AG08395 (cell line): ENCODE measurements at regions not wholly inside any gene's neighbourhood (a gene's known extent, or its start where the extent isn't known, plus 50 kb on each side); places are given as distances from the start of the nearest gene placed in this dataset.
"Not testable (repeated sequence)": the region's sequence is repeated elsewhere in the genome, so short reads cannot be mapped to it uniquely, and the experiment has no call there.

ENCODE experiments used
- DNase-seq: peaks from one replicate; pipeline ENCODE4 v3.0.0; 2012; ENCODE audit warnings: mixed read lengths, low spot score

DNA sequence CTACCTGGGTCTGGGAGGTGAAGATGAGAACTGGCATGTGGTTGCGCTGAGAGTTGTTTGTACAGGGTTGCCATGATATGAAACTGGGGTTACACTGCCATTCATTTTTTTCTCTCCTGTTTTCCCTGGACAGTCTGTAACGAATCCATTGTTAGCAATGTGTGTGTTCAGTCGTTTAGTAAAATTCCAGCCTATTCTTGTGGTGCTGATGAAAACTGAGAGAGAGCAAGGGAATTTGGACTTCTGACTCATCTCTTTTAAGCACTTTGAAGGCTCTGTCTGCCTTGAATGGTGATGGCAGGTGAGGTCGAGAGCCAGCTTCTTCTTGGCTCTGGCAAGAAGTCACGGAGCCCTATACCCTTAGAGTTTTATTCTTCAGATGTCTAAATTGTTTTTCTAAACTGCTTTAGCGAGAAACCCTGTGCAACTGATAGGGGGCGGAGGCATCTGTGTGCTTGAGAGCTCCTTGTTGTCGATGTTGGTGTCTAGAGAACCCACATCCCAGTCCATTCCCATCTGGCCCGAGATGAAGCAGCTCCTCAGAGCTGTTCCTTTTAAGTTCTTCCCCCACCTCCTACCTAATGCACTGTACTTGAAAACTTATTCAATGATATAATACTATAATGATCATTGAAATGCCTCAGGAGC is 204.4 kb downstream of the TMX1 start:
- DNase-seq = no peak

DNA sequence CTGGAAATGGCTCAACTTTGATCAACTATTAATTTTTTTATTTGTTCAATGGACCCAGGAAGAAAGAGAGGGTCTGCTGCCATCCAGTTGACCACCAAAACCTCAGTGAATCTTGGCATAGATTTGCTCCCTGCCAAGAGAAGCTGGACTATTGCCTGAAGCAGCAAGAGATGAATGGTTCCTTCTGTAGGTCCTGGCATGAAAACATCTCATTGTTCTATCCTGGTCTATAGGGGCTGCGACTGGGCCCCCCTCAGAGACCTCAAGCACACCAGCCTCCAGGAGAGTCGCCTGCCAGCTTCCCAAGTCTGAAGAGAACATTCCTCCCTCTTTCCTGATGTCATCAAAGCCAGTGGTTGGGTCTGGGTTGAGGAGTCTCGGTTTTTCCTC is 204.9 kb downstream of the TMX1 start:
- DNase-seq = no peak

GRCh38 chr14:51446771-51447170 is 204.9 kb upstream of the FRMD6 start:
- DNase-seq = no peak

DNA sequence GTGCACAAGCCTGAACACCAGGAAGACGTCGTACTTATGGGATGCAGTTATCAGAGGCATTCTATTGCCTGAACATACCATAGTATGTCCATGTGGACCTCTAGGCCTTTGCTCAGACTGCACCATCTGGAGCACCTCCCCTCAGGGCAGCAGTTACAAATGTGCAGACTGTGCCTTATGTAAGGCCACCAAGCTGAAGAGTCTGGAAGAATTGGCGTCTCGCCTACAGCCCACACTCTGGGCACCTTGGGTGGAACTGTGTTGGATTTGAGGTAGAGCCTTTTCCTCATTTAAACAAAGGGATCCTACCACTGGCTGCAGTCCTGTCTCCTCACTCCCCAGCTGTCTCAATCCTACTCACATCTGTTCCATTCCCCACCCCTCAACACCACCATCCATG is 204.3 kb upstream of the FRMD6 start:
- no peak for DNase-seq

GRCh38 chr14:51448831-51449670 is 202.7 kb upstream of the FRMD6 start:
- peak; percentile 88 for DNase-seq

DNA sequence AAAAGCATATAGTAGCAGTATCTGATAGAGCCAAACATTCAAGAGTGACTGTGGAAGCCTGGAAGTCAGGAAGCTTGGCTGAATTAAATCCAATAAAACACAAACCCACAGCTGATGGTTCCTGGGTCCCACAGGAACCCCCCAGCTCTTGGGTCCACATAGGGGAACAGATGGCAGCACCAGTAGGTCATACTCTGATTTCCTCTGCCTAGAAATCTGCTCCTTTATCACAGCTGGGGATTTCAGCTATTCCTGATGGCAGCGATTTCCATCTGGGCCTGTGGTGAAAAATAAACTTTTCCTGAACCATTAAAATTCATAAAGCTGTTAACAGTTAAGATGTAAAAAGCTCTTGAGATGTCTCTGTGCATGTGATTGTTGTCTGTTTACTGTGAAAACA is 202.0 kb upstream of the FRMD6 start:
- no peak for DNase-seq

- DNase-seq = no peak
These were observed 200.1 kb upstream of the FRMD6 start for GRCh38 chr14:51451561-51451960.

DNA sequence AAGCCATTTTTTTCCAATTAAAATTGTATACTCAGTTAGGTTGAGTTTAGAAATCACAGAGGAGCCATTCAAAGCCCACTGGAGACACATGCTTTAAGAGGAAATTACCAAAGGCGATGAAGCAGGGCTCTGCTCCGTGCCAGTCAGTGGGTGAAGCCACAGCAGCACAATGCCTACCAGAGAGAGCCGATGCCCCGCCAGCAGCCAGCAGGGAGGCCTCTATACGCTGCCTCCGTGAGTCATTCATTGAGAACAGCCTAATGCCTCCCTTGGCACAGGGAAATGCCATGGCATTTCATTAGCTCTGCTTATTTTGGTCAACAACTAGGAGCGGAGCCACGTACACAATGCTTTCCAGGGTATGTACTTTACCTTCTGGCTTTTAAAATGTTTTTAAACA is 197.8 kb upstream of the FRMD6 start:
- DNase-seq = no peak

GRCh38 chr14:51454351-51454750 is 197.4 kb upstream of the FRMD6 start:
- DNase-seq = no peak

DNA sequence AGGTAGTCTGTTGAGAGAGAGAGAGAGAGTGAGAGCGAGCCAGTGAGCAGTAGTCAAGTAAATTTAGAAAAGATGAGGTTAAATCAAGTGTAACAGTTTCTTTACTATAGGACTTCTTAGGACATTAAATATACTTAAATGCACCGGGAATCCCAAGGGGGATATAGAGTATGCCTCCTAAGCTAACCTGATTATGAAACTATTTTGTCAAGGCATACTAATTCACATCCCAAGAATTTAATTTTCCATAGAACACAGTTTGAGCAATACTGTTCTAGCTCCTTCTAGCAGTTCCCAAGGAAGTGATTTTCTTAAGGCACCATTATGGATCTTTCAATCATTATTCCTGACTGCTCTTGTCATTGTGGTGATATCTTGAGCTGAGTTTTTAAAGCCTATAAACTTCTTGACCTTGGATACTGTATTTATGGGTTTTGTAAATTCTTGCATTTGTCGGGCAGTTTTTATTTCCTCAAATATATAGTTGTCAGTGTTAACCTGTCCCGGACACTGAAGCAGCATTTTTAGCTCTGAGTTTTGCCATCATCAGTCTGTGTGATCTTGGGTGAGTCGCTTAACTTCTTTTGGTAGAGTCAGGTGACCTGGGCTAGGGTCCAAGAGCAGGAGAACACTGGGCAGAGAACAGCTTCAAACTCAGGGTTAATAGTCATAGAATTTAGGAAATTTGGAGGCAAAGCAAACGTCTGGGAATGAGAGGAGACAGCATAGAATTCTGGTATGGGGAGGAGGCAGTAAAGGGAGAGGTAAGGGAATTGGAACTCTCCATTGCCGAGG is 196.5 kb upstream of the FRMD6 start:
- DNase-seq = no peak

GRCh38 chr14:51457843-51458562 is 193.7 kb upstream of the FRMD6 start:
- no peak for DNase-seq

GRCh38 chr14:51458563-51458955 is 193.2 kb upstream of the FRMD6 start:
- peak; percentile 54 for DNase-seq

DNA sequence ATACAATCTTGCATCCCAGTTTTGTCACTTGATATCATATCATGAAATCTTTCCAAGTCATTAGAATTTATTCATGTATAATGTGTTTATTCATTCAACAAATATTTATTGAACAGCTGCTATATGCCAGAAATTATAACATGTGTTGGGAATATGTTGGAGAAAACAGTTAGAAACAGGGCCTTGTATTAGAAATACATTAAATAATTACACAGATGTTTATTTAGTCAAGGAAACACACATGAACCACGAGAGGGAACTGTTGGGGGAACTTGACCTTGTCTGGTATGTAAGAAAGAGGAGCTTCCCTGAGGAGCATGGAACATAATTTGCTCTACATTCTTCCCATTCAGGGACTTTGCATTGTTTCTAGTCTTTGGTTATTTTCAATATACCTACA is 191.7 kb upstream of the FRMD6 start:
- no peak for DNase-seq

DNA sequence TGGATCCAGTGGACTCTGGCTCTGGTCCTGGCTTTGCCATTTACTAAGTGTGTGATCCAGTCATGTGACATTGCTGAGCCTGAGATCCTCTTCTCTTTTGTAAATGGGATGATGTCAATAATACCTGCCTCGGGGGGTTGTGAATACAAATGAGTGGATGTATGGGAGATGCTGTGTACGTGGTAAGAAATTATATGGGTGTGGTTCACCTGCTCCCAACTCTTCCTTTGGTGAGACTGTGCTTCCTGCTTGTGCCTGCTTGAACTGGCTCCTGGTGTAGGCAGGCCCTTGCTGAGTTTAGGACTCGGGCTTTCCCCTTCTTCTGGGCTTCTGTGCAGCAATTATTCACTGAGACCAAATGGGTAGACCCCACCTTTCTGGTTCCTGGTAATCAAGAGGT is 189.5 kb upstream of the FRMD6 start:
- no peak for DNase-seq

- DNase-seq = no peak
These were observed 189.0 kb upstream of the FRMD6 start for GRCh38 chr14:51462706-51463105.

- DNase-seq = no peak
These were observed 188.2 kb upstream of the FRMD6 start for GRCh38 chr14:51463461-51463860.

- no peak for DNase-seq
These were observed 187.3 kb upstream of the FRMD6 start for GRCh38 chr14:51464411-51464810.

DNA sequence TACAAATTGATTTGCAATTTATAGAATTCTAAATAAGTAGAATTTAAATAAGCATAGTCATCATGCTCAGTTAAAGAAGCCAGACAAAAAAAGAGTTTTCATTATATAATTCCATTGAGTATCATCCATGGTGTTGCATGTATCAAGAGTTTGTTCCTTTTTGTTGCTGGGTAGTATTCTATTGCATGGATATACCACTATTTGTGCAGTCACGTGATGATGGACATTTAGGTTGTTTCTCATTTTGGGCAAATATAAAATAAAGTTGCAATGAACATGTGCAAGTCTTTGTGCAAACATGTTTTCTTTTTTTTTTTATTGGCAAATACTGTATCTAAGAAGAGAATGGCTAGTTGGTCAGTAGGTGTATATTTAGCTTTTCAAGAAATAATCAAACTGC is 186.2 kb upstream of the FRMD6 start:
- DNase-seq = no peak

- DNase-seq = not testable (repeated sequence)
These were observed 184.3 kb upstream of the FRMD6 start for GRCh38 chr14:51467392-51467791.

DNA sequence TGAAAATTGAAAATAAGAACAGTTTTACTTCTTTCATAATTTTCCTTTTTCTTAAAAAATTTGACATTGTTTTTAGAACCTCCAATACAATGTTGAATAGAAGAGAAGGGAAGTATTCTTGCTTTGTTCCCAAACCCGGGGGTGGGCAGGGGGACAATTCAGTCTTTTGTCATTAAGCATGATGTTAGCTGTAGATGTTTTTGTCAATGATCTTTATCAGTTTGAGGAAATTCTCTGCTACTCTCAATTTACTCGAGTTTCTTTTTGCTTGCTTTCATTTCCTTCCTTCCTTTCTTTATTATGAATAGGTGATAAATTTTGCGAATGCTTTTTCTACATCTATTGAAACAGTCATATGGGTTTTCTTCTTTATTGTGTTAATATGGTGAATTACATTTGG is 183.2 kb upstream of the FRMD6 start:
- DNase-seq = no peak

DNA sequence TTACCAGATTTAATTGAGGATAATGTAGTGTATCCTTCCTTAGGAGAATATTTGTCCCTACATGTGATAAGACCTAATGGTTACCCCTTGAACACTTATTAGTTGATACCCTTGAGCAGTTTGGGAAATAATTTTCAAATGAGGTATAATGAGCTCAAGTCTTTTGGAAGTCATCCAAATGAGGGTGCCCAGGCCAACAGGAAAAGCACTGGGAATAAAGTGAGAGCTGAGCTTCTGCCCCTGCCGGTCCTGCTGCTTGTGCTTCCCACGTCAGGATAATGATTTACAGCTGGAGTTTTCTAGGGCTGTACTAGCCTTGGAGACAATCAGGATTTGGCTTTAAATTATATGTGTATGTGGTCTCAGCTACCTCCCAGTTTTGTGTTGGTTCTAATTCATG is 178.8 kb upstream of the FRMD6 start:
- DNase-seq = no peak

DNA sequence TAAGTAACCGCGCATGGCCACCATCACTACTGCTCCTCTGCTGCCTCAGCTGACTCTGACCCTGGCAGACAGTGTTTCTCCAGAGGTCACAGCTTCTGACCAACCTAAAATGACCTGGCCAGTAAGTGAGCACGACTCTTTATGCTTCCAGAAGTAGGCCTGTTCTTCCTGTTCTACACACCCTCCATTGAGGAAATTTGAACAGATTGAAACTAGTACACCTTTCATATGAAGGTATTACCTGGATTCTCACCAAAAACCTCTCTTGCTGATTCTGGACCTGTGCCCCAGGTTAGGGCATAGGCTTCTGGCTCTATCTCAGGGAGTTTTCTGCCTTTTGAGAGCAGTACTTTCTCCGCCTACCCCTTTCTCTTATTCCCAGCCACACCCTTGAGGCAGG is 178.4 kb upstream of the FRMD6 start:
- no peak for DNase-seq
